ENCODE measurements at regions not wholly inside any gene's neighbourhood (a gene's known extent, or its start where the extent isn't known, plus 50 kb on each side); places are given as distances from the start of the nearest gene placed in this dataset.

- DNase-seq, result no peak
Measured at GRCh38 chr7:12785473-12785872, 98.0 kb downstream of the ARL4A start.

DNA sequence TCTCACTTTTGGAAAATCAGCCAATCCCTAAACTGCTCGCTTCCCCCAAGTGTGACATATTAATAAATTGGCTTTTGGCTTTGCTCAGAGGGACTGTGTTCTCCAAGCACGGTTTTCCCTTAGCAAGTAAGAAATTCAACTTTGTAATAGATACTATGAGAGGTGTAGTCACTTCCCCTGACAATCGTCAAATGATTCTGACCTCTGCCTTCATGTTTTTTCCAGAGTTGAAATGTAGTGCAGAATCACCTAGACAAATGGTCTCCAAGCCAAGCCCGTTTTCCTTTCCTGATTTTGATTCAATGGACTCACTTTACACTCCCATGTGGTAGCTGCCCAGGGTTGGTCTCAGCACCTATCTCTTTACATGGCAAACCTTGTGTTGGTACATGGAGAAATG lies 99.1 kb downstream of the ARL4A start:
- no peak for DNase-seq

DNA sequence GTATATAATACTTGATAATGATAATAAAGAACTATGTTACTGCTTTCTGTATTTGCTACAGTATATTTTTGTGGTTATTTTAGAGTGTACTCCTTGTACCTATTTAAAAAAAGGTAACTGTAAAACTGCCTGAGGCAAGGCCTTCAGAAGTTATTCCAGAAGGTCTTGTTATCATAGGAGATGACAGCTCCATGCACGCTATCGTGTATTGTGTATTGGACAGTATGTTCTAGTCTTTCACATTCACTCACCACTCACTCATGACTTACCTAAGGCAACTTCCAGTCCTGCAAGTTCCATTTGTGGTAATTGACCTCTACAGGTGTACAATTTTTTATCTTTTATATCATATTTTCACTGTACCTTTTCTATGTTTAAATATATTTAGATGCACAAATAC lies 100.7 kb downstream of the ARL4A start:
- DNase-seq, result no peak

GRCh38 chr7:12788591-12788990 lies 101.2 kb downstream of the ARL4A start:
- DNase-seq, result no peak

GRCh38 chr7:12794722-12795302 lies 107.4 kb downstream of the ARL4A start:
- no peak for DNase-seq

DNA sequence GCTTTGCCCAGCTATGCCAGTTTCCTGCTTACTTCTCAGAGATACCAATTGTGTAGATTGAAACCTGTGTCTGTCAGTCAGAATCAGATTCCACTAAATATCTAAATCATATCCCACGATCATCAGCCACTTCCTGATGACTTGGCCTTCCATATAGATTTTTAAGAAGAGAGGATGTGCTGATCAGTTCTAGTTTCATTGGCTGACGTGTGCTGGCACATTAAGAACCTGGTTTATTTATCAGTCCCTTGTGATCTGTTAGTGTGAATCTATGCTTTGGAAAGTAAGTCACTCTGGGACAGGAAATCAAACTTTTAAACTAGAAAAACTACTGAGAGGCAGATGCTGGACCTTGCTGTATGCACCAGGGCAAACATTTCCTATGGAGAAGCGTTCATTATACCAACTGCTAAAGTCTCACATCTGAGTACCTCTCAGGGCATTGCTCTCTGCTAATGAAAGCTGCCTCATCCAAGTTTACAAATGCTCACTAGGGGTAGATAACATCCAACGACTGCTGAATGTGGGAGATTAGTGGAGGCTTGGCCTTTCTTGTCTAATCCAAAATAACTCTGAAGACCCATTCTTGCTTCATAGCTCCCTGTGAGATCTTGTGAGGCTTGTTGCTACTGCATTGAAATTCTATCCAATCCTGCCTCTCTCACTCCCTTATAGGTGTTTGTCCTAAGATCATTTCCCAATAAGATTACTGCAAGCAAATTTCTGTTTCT lies 109.1 kb downstream of the ARL4A start:
- no peak for DNase-seq

GRCh38 chr7:12800486-12800885 lies 113.1 kb downstream of the ARL4A start:
- no peak for DNase-seq

GRCh38 chr7:12801107-12801506 lies 113.7 kb downstream of the ARL4A start:
- no peak for DNase-seq

DNA sequence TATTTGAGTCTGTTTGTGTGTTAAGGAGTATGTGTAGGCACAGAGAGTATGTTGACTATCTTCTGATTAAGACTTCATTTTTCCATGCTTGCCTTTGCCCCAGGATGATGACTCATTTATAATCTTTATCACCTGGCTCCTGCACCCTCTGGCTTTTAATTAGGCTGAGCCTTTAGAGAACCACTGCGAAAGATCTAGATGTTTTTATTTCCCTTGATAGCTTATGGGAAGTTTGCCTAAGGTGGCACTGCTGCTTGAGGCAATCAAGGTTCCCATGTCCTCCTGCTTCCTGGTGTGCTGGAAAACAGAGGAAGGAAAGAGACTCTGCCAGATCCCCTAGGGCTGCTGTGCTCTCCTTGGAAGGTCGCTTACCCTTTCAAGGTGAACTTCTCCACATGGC lies 114.6 kb downstream of the ARL4A start:
- no peak for DNase-seq

- DNase-seq, result no peak
Measured at GRCh38 chr7:12803542-12803941, 116.1 kb downstream of the ARL4A start.

GRCh38 chr7:12805518-12805928 lies 118.1 kb downstream of the ARL4A start:
- no peak for DNase-seq

- no peak for DNase-seq
Measured at GRCh38 chr7:12805957-12806356, 118.5 kb downstream of the ARL4A start.

- DNase-seq, result no peak
Measured at GRCh38 chr7:12809476-12809875, 122.0 kb downstream of the ARL4A start.

GRCh38 chr7:12812111-12812510 lies 124.7 kb downstream of the ARL4A start:
- DNase-seq, result no peak

- no peak for DNase-seq
Measured at GRCh38 chr7:12814107-12814506, 126.7 kb downstream of the ARL4A start.

GRCh38 chr7:12814828-12815227 lies 127.4 kb downstream of the ARL4A start:
- no peak for DNase-seq

DNA sequence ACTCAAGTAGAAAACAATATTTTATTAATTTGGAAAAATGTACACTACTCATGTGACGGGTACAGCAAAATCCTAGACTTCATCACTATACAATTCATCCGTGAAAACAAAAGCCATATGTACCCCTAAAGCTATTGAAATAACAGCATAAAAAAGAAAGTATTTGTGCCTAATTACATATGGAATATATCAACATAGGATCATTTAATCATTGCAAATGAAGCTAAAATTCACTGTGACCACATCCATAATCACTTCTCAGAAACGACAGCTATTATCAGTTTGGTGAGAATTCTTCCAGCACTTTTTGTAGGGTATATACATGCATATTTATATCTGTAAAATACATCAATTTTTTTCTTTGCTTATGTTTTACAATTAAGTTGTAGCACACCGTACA lies 128.0 kb downstream of the ARL4A start:
- no peak for DNase-seq

DNA sequence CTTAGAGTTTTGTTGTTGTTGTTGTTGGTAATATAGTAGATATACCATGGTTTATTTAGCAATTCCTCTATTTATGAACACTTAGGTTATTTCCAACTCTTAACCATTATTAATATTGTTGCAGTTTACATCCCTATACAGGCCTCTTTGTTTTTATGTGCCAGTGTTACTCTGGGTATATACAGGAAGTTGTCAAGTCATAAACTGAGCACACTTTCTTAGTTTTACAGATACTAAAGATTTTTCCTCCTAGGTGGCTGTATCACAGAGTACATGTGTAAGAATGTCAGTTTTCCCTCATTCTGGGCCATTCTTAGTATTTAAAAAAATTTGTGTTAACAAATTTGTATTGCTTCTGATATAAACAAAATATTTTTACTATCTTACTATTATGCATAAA lies 128.4 kb downstream of the ARL4A start:
- no peak for DNase-seq

DNA sequence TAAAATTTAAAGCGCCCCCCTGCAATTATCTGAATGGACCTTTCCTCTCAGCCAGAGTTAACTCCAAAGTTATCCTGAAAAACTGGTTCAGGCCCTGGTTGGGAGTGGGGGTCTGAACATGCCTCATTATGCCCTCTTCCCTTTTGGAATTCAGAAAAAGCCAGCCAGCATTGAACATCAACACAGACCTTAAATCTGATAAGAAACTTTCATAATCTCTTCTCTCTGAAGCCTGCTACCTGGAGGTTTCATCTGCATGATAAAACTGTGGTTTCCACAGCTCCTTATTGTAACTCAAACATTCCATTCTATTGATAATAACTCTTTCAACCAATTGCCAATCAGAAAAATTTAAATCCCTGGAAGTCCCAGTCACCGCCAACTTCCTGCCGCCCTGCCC lies 133.3 kb downstream of the ARL4A start:
- DNase-seq, result no peak

- DNase-seq, result no peak
Measured at GRCh38 chr7:12821746-12822145, 134.3 kb downstream of the ARL4A start.

DNA sequence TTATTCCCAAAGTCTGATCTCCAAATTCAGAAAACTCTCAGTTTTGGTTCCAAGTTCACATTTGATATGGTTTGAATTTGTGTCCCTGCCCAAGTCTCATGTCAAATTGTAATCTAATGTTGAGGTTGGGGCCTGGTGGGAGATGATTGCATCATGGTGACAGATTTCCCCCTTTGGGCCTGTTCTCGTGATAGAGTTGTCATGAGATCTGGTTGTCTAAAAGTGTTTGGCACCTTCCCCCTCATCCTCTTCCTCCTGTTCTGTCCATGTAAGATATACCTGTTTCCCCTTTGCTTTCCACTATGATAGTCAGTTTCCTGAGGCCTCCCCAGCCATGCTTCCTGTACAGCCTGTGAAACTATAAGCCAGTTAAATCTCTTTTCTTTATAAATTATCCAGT lies 138.6 kb downstream of the ARL4A start:
- no peak for DNase-seq

- no peak for DNase-seq
Measured at GRCh38 chr7:12827219-12827821, 139.9 kb downstream of the ARL4A start.

DNA sequence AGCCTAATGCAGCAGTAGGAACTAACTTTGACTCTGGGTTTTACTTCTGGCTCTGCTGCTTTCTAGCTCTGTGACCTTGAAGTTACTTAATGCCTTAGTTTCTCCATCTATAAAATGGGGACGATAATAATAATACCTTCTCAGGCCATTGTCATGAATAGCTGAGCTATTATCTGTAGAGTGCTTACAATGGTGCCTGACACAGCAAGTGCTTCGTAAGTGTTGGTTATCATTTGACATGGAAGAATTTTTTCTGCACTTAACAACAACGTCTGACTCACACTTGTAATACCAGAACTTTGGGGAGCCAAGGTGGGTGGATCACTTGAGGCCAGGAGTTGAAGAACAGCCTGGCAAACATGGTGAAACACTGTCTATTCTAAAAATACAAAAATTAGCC lies 140.5 kb downstream of the ARL4A start:
- DNase-seq, result no peak

DNA sequence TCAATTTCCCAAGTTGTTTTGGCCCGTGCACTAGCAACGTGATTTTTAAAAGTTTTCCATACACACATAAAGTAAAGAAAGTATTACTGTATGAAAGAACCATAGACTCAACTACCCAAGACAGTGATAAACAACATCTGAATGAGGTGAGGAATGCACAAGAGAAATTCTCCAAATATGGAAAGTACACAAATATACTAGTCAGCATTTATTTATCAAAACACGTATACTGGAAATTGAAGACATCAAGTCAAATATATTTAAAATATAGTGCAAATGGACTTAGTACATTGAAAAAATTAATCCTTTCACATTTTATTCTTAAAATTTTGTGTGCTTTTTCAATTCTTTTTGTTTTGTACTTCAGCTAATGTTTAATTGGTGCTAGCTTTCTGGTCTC lies 143.6 kb downstream of the ARL4A start:
- no peak for DNase-seq

DNA sequence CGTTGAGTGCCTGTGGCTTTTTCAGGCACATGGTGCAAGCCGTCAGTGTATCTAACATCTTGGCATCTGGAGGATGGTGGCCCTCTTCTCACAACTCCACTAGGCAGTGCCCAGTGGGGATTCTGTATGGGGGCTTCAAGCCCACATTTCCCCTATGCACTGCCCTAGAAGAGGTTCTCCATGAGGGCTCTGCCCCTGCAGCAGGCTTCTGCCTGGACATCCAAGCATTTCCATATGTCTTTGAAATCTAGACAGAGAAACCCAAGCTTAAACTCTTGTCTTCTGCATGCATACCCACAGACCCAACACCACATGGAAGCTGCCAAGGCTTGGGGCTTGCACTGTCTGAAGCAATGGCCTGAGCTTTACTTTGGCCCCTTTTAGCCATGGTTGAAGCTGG lies 146.4 kb downstream of the ARL4A start:
- DNase-seq, result no peak
